ENCODE measurements at regions not wholly inside any gene's neighbourhood (a gene's known extent, or its start where the extent isn't known, plus 50 kb on each side); places are given as distances from the start of the nearest gene placed in this dataset.

GRCh38 chr5:122701640-122702523 is 73.0 kb upstream of the SNX2 start:
- TF ChIP-seq REST (tag by site-specific recombination; IDR thresholded peaks at IDR 0.05) (no peak), ZNF274 (IDR thresholded peaks at IDR 0.05; ENCODE audit: low read length) (no peak), ZNF274 (tag by site-specific recombination; IDR thresholded peaks at IDR 0.05; ENCODE audit: borderline replicate concordance) (no peak), TRIM28 (IDR thresholded peaks at IDR 0.05; ENCODE audit: borderline replicate concordance, low read length) (no peak), CTCF (tag by site-specific recombination; IDR thresholded peaks at IDR 0.05) (no peak)

Data from HEK293 (cell line).